Choroid plexus epithelial cell (primary cell): ENCODE measurements at regions not wholly inside any gene's neighbourhood (a gene's known extent, or its start where the extent isn't known, plus 50 kb on each side); places are given as distances from the start of the nearest gene placed in this dataset.

Source experiments
- DNase-seq: peaks from one replicate; pipeline ENCODE4 v3.0.0-alpha.2; 2010; ENCODE audit warnings: low read depth
- H3K4me3 ChIP-seq: 2 replicates; pipeline ENCODE4 v1.5.1; 2011; ENCODE audit warnings: low read depth, mild to moderate bottlenecking, control low read depth, low read length, moderate library complexity
- CTCF ChIP-seq: conservative IDR thresholded peaks from 2 replicates; pipeline ENCODE4 v1.5.1; 2011; ENCODE audit warnings: low read depth, mild to moderate bottlenecking, control low read depth, inconsistent platforms, low read length, moderate library complexity

GRCh38 chr1:172944931-172945330 is 105.8 kb downstream of the TNFSF18 start:
- TF ChIP-seq CTCF = no peak
- no peak for DNase-seq
- H3K4me3 ChIP-seq = no peak overlapping the region

GRCh38 chr1:172946814-172947507 is 103.8 kb downstream of the TNFSF18 start:
- TF ChIP-seq CTCF = no peak
- no peak for DNase-seq
- no peak overlapping the region for H3K4me3 ChIP-seq

GRCh38 chr1:172948457-172948856 is 102.3 kb downstream of the TNFSF18 start:
- no peak overlapping the region for H3K4me3 ChIP-seq
- no peak for TF ChIP-seq CTCF
- peak; percentile 68 for DNase-seq

GRCh38 chr1:172949096-172949495 is 101.6 kb downstream of the TNFSF18 start:
- DNase-seq = no peak
- no peak for TF ChIP-seq CTCF
- no peak overlapping the region for H3K4me3 ChIP-seq

- H3K4me3 ChIP-seq = no peak overlapping the region
- no peak for TF ChIP-seq CTCF
- no peak for DNase-seq
These were observed 100.2 kb downstream of the TNFSF18 start for GRCh38 chr1:172950528-172950927.

- H3K4me3 ChIP-seq = no peak overlapping the region
- DNase-seq = peak; percentile 90
- TF ChIP-seq CTCF = no peak
These were observed 98.9 kb downstream of the TNFSF18 start for GRCh38 chr1:172951730-172952365.

- no peak for DNase-seq
- TF ChIP-seq CTCF = no peak
These were observed 98.2 kb downstream of the TNFSF18 start for GRCh38 chr1:172952516-172952915.

More at GRCh38 chr1:172952516-172952915, 98.2 kb downstream of the TNFSF18 start:
- H3K4me3 ChIP-seq = no peak overlapping the region
